Breast epithelium (tissue), 4 donors: ENCODE measurements at regions not wholly inside any gene's neighbourhood (a gene's known extent, or its start where the extent isn't known, plus 50 kb on each side); places are given as distances from the start of the nearest gene placed in this dataset.
"Not testable (repeated sequence)": the region's sequence is repeated elsewhere in the genome, so short reads cannot be mapped to it uniquely, and the experiment has no call there.

Source experiments
- DNase-seq, 2 donors: peaks; one replicate each; pipeline ENCODE4 v3.0.0-alpha.2; 2019; ENCODE audit warnings: low spot score in 2 of 2
- H3K27ac ChIP-seq, 2 donors: fragments of 200-600 bp; sonication (generic) in 1 of 2; one replicate each; pipeline ENCODE4 v1.5.1; 2016 to 2019; ENCODE audit warnings: mild to moderate bottlenecking in 1 of 2
- H3K27me3 ChIP-seq, 2 donors: fragments of 200-600 bp; sonication (generic) in 1 of 2; one replicate each; pipeline versions ENCODE4 v1.5.1 to v1.6.0; 2017 to 2019; ENCODE audit warnings: control low read depth in 1 of 2, mild to moderate bottlenecking in 1 of 2
- H3K36me3 ChIP-seq: fragments of 200-600 bp; one replicate; pipeline ENCODE4 v1.5.1; 2019
- H3K4me1 ChIP-seq, 2 donors: fragments of 200-600 bp; sonication (generic); one replicate each; pipeline ENCODE4 v1.5.1; 2016 to 2019; ENCODE audit warnings: control low read depth in 1 of 2
- H3K4me3 ChIP-seq, 3 donors: fragments of 200-600 bp; sonication (generic); 1 replicate in 2 of 3; 2 replicates in 1 of 3; pipeline ENCODE4 v1.5.1; 2016 to 2019; ENCODE audit warnings: mild to moderate bottlenecking in 3 of 3, moderate library complexity in 2 of 3
- H3K9me3 ChIP-seq, 2 donors: fragments of 200-600 bp; sonication (generic) in 1 of 2; one replicate each; pipeline ENCODE4 v1.5.1; 2016 to 2019; ENCODE audit warnings: control low read depth in 1 of 2
- CTCF ChIP-seq, 3 donors: fragments of 450-650 bp; IDR thresholded peaks; one replicate each; pipeline ENCODE4 v1.5.1; 2016 to 2017; ENCODE audit warnings: antibody characterized with exemption in 3 of 3, mild to moderate bottlenecking in 3 of 3, moderate library complexity in 3 of 3
- POLR2A ChIP-seq: fragments of 450-650 bp; IDR thresholded peaks from one replicate; pipeline ENCODE4 v1.6.1; 2016; ENCODE audit warnings: antibody characterized with exemption, mild to moderate bottlenecking, moderate library complexity
- POLR2AphosphoS5 ChIP-seq, 3 donors: sonication (generic); formaldehyde crosslinking; IDR thresholded peaks; one replicate each; pipeline ENCODE4 v1.6.1; 2017; ENCODE audit warnings: antibody characterized with exemption in 3 of 3
- intact Hi-C: fragments of 100-400 bp; cut with DNase I; formaldehyde crosslinking; loops from one replicate; pipeline ENCODE4 v1.15.1; 2023; ENCODE audit warnings: low total_unique reads

GRCh38 chr2:8332646-8333045, 349.2 kb upstream of the ID2 start:
- intact Hi-C loops = no loop called here

GRCh38 chr2:8333177-8333831, 348.6 kb upstream of the ID2 start:
- intact Hi-C loops = no loop called here

More at GRCh38 chr2:8332646-8333045, 349.2 kb upstream of the ID2 start:
- peaks cover 0 to 3% of the 10 kb centered on the region in 2 donors for H3K9me3 ChIP-seq
- no peaks in the 10 kb centered on the region for H3K36me3 ChIP-seq
- no peak overlapping the region for H3K4me3 ChIP-seq
- no peak for TF ChIP-seq CTCF (IDR thresholded peaks at IDR 0.05)
- no peak for TF ChIP-seq POLR2A
- TF ChIP-seq POLR2AphosphoS5 (IDR thresholded peaks at IDR 0.05) = no peak
- no peak overlapping the region for H3K27ac ChIP-seq
- H3K4me1 ChIP-seq = no peaks in the 10 kb centered on the region
- no peaks in the 10 kb centered on the region for H3K27me3 ChIP-seq
- DNase-seq = no peak

GRCh38 chr2:8333832-8334187, 348.0 kb upstream of the ID2 start:
- H3K4me3 ChIP-seq, H3K4me1 ChIP-seq, H3K36me3 ChIP-seq, H3K27me3 ChIP-seq, H3K9me3 ChIP-seq, DNase-seq, H3K27ac ChIP-seq, intact Hi-C loops: not testable (repeated sequence)

More at GRCh38 chr2:8333177-8333831, 348.6 kb upstream of the ID2 start:
- H3K9me3 ChIP-seq = peaks cover 0 to 3% of the 10 kb centered on the region in 2 donors
- H3K27ac ChIP-seq = no peak overlapping the region
- no peaks in the 10 kb centered on the region for H3K36me3 ChIP-seq
- no peaks in the 10 kb centered on the region for H3K4me1 ChIP-seq
- no peak overlapping the region for H3K4me3 ChIP-seq
- no peaks in the 10 kb centered on the region for H3K27me3 ChIP-seq
- TF ChIP-seq CTCF (IDR thresholded peaks at IDR 0.05) = no peak
- no peak for TF ChIP-seq POLR2AphosphoS5 (IDR thresholded peaks at IDR 0.05)
- TF ChIP-seq POLR2A = no peak
- DNase-seq = no peak

GRCh38 chr2:8334866-8335325, 347.0 kb upstream of the ID2 start:
- Histone ChIP-seq H3K4me3 (no peak overlapping the region), H3K27me3 (no peaks in the 10 kb centered on the region), H3K9me3 (peaks cover 0 to 3% of the 10 kb centered on the region in 2 donors), H3K27ac (no peak overlapping the region), H3K4me1 (no peaks in the 10 kb centered on the region), H3K36me3 (no peaks in the 10 kb centered on the region)
- intact Hi-C loops = no loop called here
- no peak for DNase-seq
- TF ChIP-seq POLR2A (no peak), CTCF (IDR thresholded peaks at IDR 0.05) (no peak), POLR2AphosphoS5 (IDR thresholded peaks at IDR 0.05) (no peak)

- Histone ChIP-seq H3K36me3 (no peaks in the 10 kb centered on the region), H3K4me1 (no peaks in the 10 kb centered on the region), H3K4me3 (no peak overlapping the region), H3K27me3 (no peaks in the 10 kb centered on the region), H3K9me3 (peaks cover 0 to 3% of the 10 kb centered on the region in 2 donors), H3K27ac (no peak overlapping the region)
- intact Hi-C loops = no loop called here
- TF ChIP-seq POLR2A = no peak
- TF ChIP-seq POLR2AphosphoS5 (IDR thresholded peaks at IDR 0.05) = no peak
- TF ChIP-seq CTCF (IDR thresholded peaks at IDR 0.05) = no peak
- DNase-seq = no peak
Measured at GRCh38 chr2:8335801-8336200, 346.1 kb upstream of the ID2 start.
